ENCODE measurements at regions not wholly inside any gene's neighbourhood (a gene's known extent, or its start where the extent isn't known, plus 50 kb on each side); places are given as distances from the start of the nearest gene placed in this dataset.

- H3K36me3 Mint-ChIP-seq, result no peaks in the 10 kb centered on the region
- H3K27me3 Mint-ChIP-seq (ENCODE audit: insufficient read depth, low read depth), result peaks cover 5% of the 10 kb centered on the region
- Histone ChIP-seq H3K79me2 (ENCODE audit: low read depth) (no peaks in the 10 kb centered on the region), H3K4me3 (no peak overlapping the region), H3K27ac (no peak overlapping the region), H4K20me1 (ENCODE audit: low read depth) (no peaks in the 10 kb centered on the region), H3K27me3 (no peaks in the 10 kb centered on the region), H3K4me2 (no peak overlapping the region), H3F3A (ENCODE audit: low read depth) (no peaks in the 10 kb centered on the region), H3K9me3 (ENCODE audit: low read depth) (no peaks in the 10 kb centered on the region), H3K4me1 (no peaks in the 10 kb centered on the region), H3K9ac (no peak overlapping the region), H2AFZ (replicated peaks) (no peak overlapping the region), H3K36me3 (no peaks in the 10 kb centered on the region)
- H3K9me3 Mint-ChIP-seq, result no peaks in the 10 kb centered on the region
- no peak for DNase-seq (ENCODE audit: low spot score)
- H3K27ac Mint-ChIP-seq, result no peak overlapping the region
- H3K4me1 Mint-ChIP-seq, result no peaks in the 10 kb centered on the region
- TF ChIP-seq EZH2 (IDR thresholded peaks at IDR 0.05), result no peak
- no peak for TF ChIP-seq CTCF (IDR thresholded peaks at IDR 0.05)
- no peak for TF ChIP-seq EZH2phosphoT487 (IDR thresholded peaks at IDR 0.05)
- H3K4me3 Mint-ChIP-seq, result no peak overlapping the region
Measured at GRCh38 chr11:71354394-71355105, 93.6 kb downstream of the DHCR7 start.

GRCh38 chr11:71352748-71353147, 95.4 kb downstream of the DHCR7 start:
- no peak for DNase-seq (ENCODE audit: low spot score)
- Mint-ChIP-seq H3K27me3 (ENCODE audit: insufficient read depth, low read depth) (peaks cover 6% of the 10 kb centered on the region), H3K27ac (no peak overlapping the region), H3K4me1 (no peaks in the 10 kb centered on the region), H3K36me3 (no peaks in the 10 kb centered on the region), H3K4me3 (no peak overlapping the region), H3K9me3 (no peaks in the 10 kb centered on the region)
- H3K27me3 ChIP-seq, result no peaks in the 10 kb centered on the region
- no peak overlapping the region for H3K4me3 ChIP-seq
- H3K79me2 ChIP-seq (ENCODE audit: low read depth), result no peaks in the 10 kb centered on the region
- no peak overlapping the region for H3K4me2 ChIP-seq
- H3K9me3 ChIP-seq (ENCODE audit: low read depth), result no peaks in the 10 kb centered on the region
- H3K9ac ChIP-seq, result no peak overlapping the region
- TF ChIP-seq EZH2phosphoT487 (IDR thresholded peaks at IDR 0.05), result no peak
- no peak for TF ChIP-seq CTCF (IDR thresholded peaks at IDR 0.05)
- no peak for TF ChIP-seq EZH2 (IDR thresholded peaks at IDR 0.05)
- no peak overlapping the region for H3K27ac ChIP-seq
- H3K36me3 ChIP-seq, result no peaks in the 10 kb centered on the region
- no peaks in the 10 kb centered on the region for H3F3A ChIP-seq (ENCODE audit: low read depth)
- no peaks in the 10 kb centered on the region for H4K20me1 ChIP-seq (ENCODE audit: low read depth)
- H2AFZ ChIP-seq (replicated peaks), result no peak overlapping the region
- H3K4me1 ChIP-seq, result no peaks in the 10 kb centered on the region

GRCh38 chr11:71352226-71352625, 96.0 kb downstream of the DHCR7 start:
- Histone ChIP-seq H4K20me1 (ENCODE audit: low read depth) (no peaks in the 10 kb centered on the region), H3K4me2 (no peak overlapping the region), H3K9ac (no peak overlapping the region), H3K79me2 (ENCODE audit: low read depth) (no peaks in the 10 kb centered on the region), H3F3A (ENCODE audit: low read depth) (no peaks in the 10 kb centered on the region), H3K27me3 (no peaks in the 10 kb centered on the region), H3K9me3 (ENCODE audit: low read depth) (no peaks in the 10 kb centered on the region), H3K36me3 (no peaks in the 10 kb centered on the region), H3K4me1 (no peaks in the 10 kb centered on the region), H2AFZ (replicated peaks) (no peak overlapping the region), H3K4me3 (no peak overlapping the region), H3K27ac (no peak overlapping the region)
- no peak for TF ChIP-seq EZH2 (IDR thresholded peaks at IDR 0.05)
- TF ChIP-seq CTCF (IDR thresholded peaks at IDR 0.05), result no peak
- no peak for TF ChIP-seq EZH2phosphoT487 (IDR thresholded peaks at IDR 0.05)
- no peak for DNase-seq (ENCODE audit: low spot score)
- Mint-ChIP-seq H3K36me3 (no peaks in the 10 kb centered on the region), H3K4me1 (no peaks in the 10 kb centered on the region), H3K27ac (no peak overlapping the region), H3K4me3 (no peak overlapping the region), H3K9me3 (no peaks in the 10 kb centered on the region), H3K27me3 (ENCODE audit: insufficient read depth, low read depth) (peaks cover 6% of the 10 kb centered on the region)
